Upper lobe of left lung (tissue), 6 donors: ENCODE measurements at regions not wholly inside any gene's neighbourhood (a gene's known extent, or its start where the extent isn't known, plus 50 kb on each side); places are given as distances from the start of the nearest gene placed in this dataset.

Experiments used
- ATAC-seq, 2 donors: fragments of 200-7000 bp; cut with Tn5 transposase; one replicate each; pipeline ENCODE4 v1.9.1; 2022; ENCODE audit warnings: mild to moderate bottlenecking in 2 of 2, moderate library complexity in 2 of 2; ENCODE audit not compliant: low FRiP score in 2 of 2
- DNase-seq, 2 donors: peaks; one replicate each; pipeline ENCODE4 v3.0.0-alpha.2; 2019 to 2020
- H3K27ac ChIP-seq, 4 donors: fragments of 200-600 bp; sonication (generic); one replicate each; pipeline ENCODE4 v1.5.1; 2016 to 2019
- H3K27me3 ChIP-seq, 4 donors: fragments of 200-600 bp; sonication (generic); one replicate each; pipeline ENCODE4 v1.5.1; 2017 to 2019
- H3K36me3 ChIP-seq, 4 donors: fragments of 200-600 bp; sonication (generic); one replicate each; pipeline ENCODE4 v1.5.1; 2016 to 2019
- H3K4me1 ChIP-seq, 4 donors: fragments of 200-600 bp; sonication (generic); one replicate each; pipeline ENCODE4 v1.5.1; 2018 to 2019
- H3K4me3 ChIP-seq, 4 donors: fragments of 200-600 bp; sonication (generic); one replicate each; pipeline ENCODE4 v1.5.1; 2017 to 2019; ENCODE audit warnings: mild to moderate bottlenecking in 2 of 4, moderate library complexity in 1 of 4
- H3K9me3 ChIP-seq, 4 donors: fragments of 200-600 bp; sonication (generic); one replicate each; pipeline ENCODE4 v1.5.1; 2018 to 2019
- CTCF ChIP-seq, 6 experiments: fragments of 450-650 bp in 4 of 6; fragments of 200-600 bp in 2 of 6; sonication (generic) in 2 of 6; IDR thresholded peaks; one replicate each; pipeline ENCODE4 v1.5.1; 2016 to 2019; ENCODE audit warnings: antibody characterized with exemption in 6 of 6
- EP300 ChIP-seq, 4 donors: sonication (generic); formaldehyde crosslinking; IDR thresholded peaks; one replicate each; pipeline ENCODE4 v1.5.1; 2017; ENCODE audit warnings: antibody characterized with exemption in 4 of 4, control low read depth in 2 of 4
- POLR2A ChIP-seq, 4 donors: fragments of 450-650 bp; IDR thresholded peaks; one replicate each; pipeline ENCODE4 v1.5.1; 2016 to 2017; ENCODE audit warnings: antibody characterized with exemption in 4 of 4, mild to moderate bottlenecking in 2 of 4
- POLR2AphosphoS5 ChIP-seq, 2 donors: sonication (generic); formaldehyde crosslinking; IDR thresholded peaks; one replicate each; pipeline ENCODE4 v1.5.1; 2017; ENCODE audit warnings: antibody characterized with exemption in 2 of 2
- WGBS, 2 donors: methylation state at CpG; one replicate each; pipeline ENCODE4 v1.1.5; 2017 to 2018; 5-methylcytosine and 5-hydroxymethylcytosine counted together
- donor health status: DM: no; HTN: no; CAD: no; lungs with moderate emphysema.
- donor health status: DM: no; HTN: yes; CAD: no; lungs with severe emphysema.

- no peak overlapping the region for H3K4me3 ChIP-seq
- DNase-seq, result no peak
- no peaks in the 10 kb centered on the region for H3K36me3 ChIP-seq
- no peak overlapping the region for H3K27ac ChIP-seq
- ATAC-seq, result no peak
- H3K4me1 ChIP-seq, result no peaks in the 10 kb centered on the region
- no peaks in the 10 kb centered on the region for H3K9me3 ChIP-seq
- WGBS, 2 donors, result 81 to 82% methylated on average over 3 of the region's 3 CpGs
- H3K27me3 ChIP-seq, result no peaks in the 10 kb centered on the region
- TF ChIP-seq CTCF (IDR thresholded peaks at IDR 0.05) (no peak), EP300 (IDR thresholded peaks at IDR 0.05) (no peak), POLR2A (IDR thresholded peaks at IDR 0.05) (no peak), POLR2AphosphoS5 (IDR thresholded peaks at IDR 0.05) (no peak)
These were observed 54.1 kb upstream of the PRPS1 start for GRCh38 chrX:107574054-107574683.

- no peak overlapping the region for H3K4me3 ChIP-seq
- no peaks in the 10 kb centered on the region for H3K9me3 ChIP-seq
- H3K27me3 ChIP-seq, result no peaks in the 10 kb centered on the region
- H3K27ac ChIP-seq, result no peak overlapping the region
- ATAC-seq, result no peak
- DNase-seq, result no peak
- H3K4me1 ChIP-seq, result no peaks in the 10 kb centered on the region
- TF ChIP-seq EP300 (IDR thresholded peaks at IDR 0.05) (no peak), POLR2A (IDR thresholded peaks at IDR 0.05) (no peak)
- H3K36me3 ChIP-seq, result no peaks in the 10 kb centered on the region
These were observed 53.6 kb upstream of the PRPS1 start for GRCh38 chrX:107574711-107575110.

GRCh38 chrX:107576392-107576791 lies 51.9 kb upstream of the PRPS1 start:
- Histone ChIP-seq H3K4me3 (no peak overlapping the region), H3K27ac (no peak overlapping the region), H3K27me3 (no peaks in the 10 kb centered on the region), H3K36me3 (no peaks in the 10 kb centered on the region), H3K4me1 (no peaks in the 10 kb centered on the region), H3K9me3 (no peaks in the 10 kb centered on the region)
- 69 to 92% methylated on average over 1 to 3 of the region's 3 CpGs for WGBS, 2 donors
- no peak for TF ChIP-seq POLR2A (IDR thresholded peaks at IDR 0.05)
- no peak for TF ChIP-seq EP300 (IDR thresholded peaks at IDR 0.05)
- TF ChIP-seq POLR2AphosphoS5 (IDR thresholded peaks at IDR 0.05), result no peak
- TF ChIP-seq CTCF (IDR thresholded peaks at IDR 0.05), result no peak
- ATAC-seq (no peak), DNase-seq (no peak)

DNA sequence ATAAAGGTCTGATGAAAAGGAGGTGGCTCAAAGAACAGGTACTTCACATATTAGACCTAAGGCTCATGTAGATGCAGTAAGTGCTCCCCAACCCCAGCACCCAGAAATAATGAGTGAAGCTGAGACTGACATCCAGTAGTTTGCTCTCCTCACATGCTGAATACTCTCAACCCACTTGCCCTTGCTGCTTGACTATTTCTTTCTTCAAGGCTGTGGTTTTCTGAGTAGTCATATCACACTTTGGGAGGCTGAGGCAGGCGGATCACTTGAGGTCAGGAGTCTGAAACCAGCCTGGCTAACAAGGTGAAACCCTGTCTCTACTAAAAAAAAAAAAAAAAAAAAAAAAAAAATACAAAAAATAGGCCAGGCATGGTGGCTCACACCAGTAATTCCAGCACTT lies 51.5 kb upstream of the PRPS1 start:
- ATAC-seq (no peak), DNase-seq (no peak)
- H3K4me3 ChIP-seq, result no peak overlapping the region
- TF ChIP-seq EP300 (IDR thresholded peaks at IDR 0.05) (no peak), CTCF (IDR thresholded peaks at IDR 0.05) (no peak), POLR2AphosphoS5 (IDR thresholded peaks at IDR 0.05) (no peak), POLR2A (IDR thresholded peaks at IDR 0.05) (no peak)
- H3K27ac ChIP-seq, result no peak overlapping the region
- no peaks in the 10 kb centered on the region for H3K9me3 ChIP-seq
- H3K4me1 ChIP-seq, result no peaks in the 10 kb centered on the region
- WGBS, 2 donors, result 80 to 91% methylated on average over 1 of the region's 1 CpG
- H3K36me3 ChIP-seq, result no peaks in the 10 kb centered on the region
- no peaks in the 10 kb centered on the region for H3K27me3 ChIP-seq

- Histone ChIP-seq H3K27ac (no peak overlapping the region), H3K4me1 (no peaks in the 10 kb centered on the region), H3K9me3 (no peaks in the 10 kb centered on the region), H3K36me3 (no peaks in the 10 kb centered on the region), H3K27me3 (no peaks in the 10 kb centered on the region), H3K4me3 (no peak overlapping the region)
- WGBS, 2 donors, result 100% methylated on average over 2 of the region's 2 CpGs
- no peak for TF ChIP-seq POLR2AphosphoS5 (IDR thresholded peaks at IDR 0.05)
- TF ChIP-seq POLR2A (IDR thresholded peaks at IDR 0.05), result no peak
- TF ChIP-seq CTCF (IDR thresholded peaks at IDR 0.05), result no peak
- TF ChIP-seq EP300 (IDR thresholded peaks at IDR 0.05), result no peak
- ATAC-seq, result no peak
- no peak for DNase-seq
These were observed 50.4 kb upstream of the PRPS1 start for GRCh38 chrX:107577933-107578332.
